ENCODE measurements at regions not wholly inside any gene's neighbourhood (a gene's known extent, or its start where the extent isn't known, plus 50 kb on each side); places are given as distances from the start of the nearest gene placed in this dataset.

- no peak for DNase-seq (ENCODE audit: low read depth in 2 of 3, low spot score in 2 of 3)
These were observed 421.3 kb upstream of the ANKRD30A start for GRCh38 chr10:36704124-36704523.

GRCh38 chr10:36703179-36703578 lies 422.2 kb upstream of the ANKRD30A start:
- no peak for DNase-seq (ENCODE audit: low read depth in 2 of 3, low spot score in 2 of 3)

- DNase-seq (ENCODE audit: low read depth in 2 of 3, low spot score in 2 of 3) = no peak
These were observed 425.3 kb upstream of the ANKRD30A start for GRCh38 chr10:36700123-36700522.

- no peak for DNase-seq (ENCODE audit: low read depth in 2 of 3, low spot score in 2 of 3)
These were observed 432.6 kb upstream of the ANKRD30A start for GRCh38 chr10:36692759-36693158.

GRCh38 chr10:36688717-36689116 lies 436.7 kb upstream of the ANKRD30A start:
- no peak for DNase-seq (ENCODE audit: low read depth in 2 of 3, low spot score in 2 of 3)

GRCh38 chr10:36683421-36683820 lies 442.0 kb upstream of the ANKRD30A start:
- DNase-seq (ENCODE audit: low read depth in 2 of 3, low spot score in 2 of 3) = no peak

GRCh38 chr10:36681751-36682632 lies 443.4 kb upstream of the ANKRD30A start:
- DNase-seq (ENCODE audit: low read depth in 2 of 3, low spot score in 2 of 3) = no peak

GRCh38 chr10:36679554-36679953 lies 445.8 kb upstream of the ANKRD30A start:
- no peak for DNase-seq (ENCODE audit: low read depth in 2 of 3, low spot score in 2 of 3)

GRCh38 chr10:36677431-36677768 lies 448.0 kb upstream of the ANKRD30A start:
- no peak for DNase-seq (ENCODE audit: low read depth in 2 of 3, low spot score in 2 of 3)

- no peak for DNase-seq (ENCODE audit: low read depth in 2 of 3, low spot score in 2 of 3)
These were observed 448.5 kb upstream of the ANKRD30A start for GRCh38 chr10:36676756-36677430.

GRCh38 chr10:36676321-36676720 lies 449.1 kb upstream of the ANKRD30A start:
- DNase-seq (ENCODE audit: low read depth in 2 of 3, low spot score in 2 of 3) = no peak

GRCh38 chr10:36675458-36675880 lies 449.9 kb upstream of the ANKRD30A start:
- DNase-seq (ENCODE audit: low read depth in 2 of 3, low spot score in 2 of 3) = no peak

- no peak for DNase-seq (ENCODE audit: low read depth in 2 of 3, low spot score in 2 of 3)
These were observed 453.8 kb upstream of the ANKRD30A start for GRCh38 chr10:36671607-36672006.

GRCh38 chr10:36670621-36671402 lies 454.6 kb upstream of the ANKRD30A start:
- DNase-seq (ENCODE audit: low read depth in 2 of 3, low spot score in 2 of 3) = no peak

- no peak for DNase-seq (ENCODE audit: low read depth in 2 of 3, low spot score in 2 of 3)
These were observed 455.6 kb upstream of the ANKRD30A start for GRCh38 chr10:36669615-36670352.

GRCh38 chr10:36666451-36666850 lies 458.9 kb upstream of the ANKRD30A start:
- DNase-seq (ENCODE audit: low read depth in 2 of 3, low spot score in 2 of 3) = no peak

GRCh38 chr10:36662571-36662970 lies 462.8 kb upstream of the ANKRD30A start:
- no peak for DNase-seq (ENCODE audit: low read depth in 2 of 3, low spot score in 2 of 3)

- no peak for DNase-seq (ENCODE audit: low read depth in 2 of 3, low spot score in 2 of 3)
These were observed 475.1 kb upstream of the ANKRD30A start for GRCh38 chr10:36650274-36650673.

- no peak for DNase-seq (ENCODE audit: low read depth in 2 of 3, low spot score in 2 of 3)
These were observed 477.9 kb upstream of the ANKRD30A start for GRCh38 chr10:36647540-36647939.

GRCh38 chr10:36640626-36641025 lies 484.8 kb upstream of the ANKRD30A start:
- no peak for DNase-seq (ENCODE audit: low read depth in 2 of 3, low spot score in 2 of 3)

Measured in activated CD8-positive, alpha-beta memory T cell treated with anti-CD3 and anti-CD28 coated beads for 48 hours (primary cell).